Breast epithelium (tissue), 3 donors: ENCODE measurements at regions not wholly inside any gene's neighbourhood (a gene's known extent, or its start where the extent isn't known, plus 50 kb on each side); places are given as distances from the start of the nearest gene placed in this dataset.

Source experiments
- POLR2A ChIP-seq: fragments of 450-650 bp; IDR thresholded peaks from one replicate; pipeline ENCODE4 v1.6.1; 2016; ENCODE audit warnings: antibody characterized with exemption, mild to moderate bottlenecking, moderate library complexity
- POLR2AphosphoS5 ChIP-seq, 3 donors: sonication (generic); formaldehyde crosslinking; IDR thresholded peaks; one replicate each; pipeline ENCODE4 v1.6.1; 2017; ENCODE audit warnings: antibody characterized with exemption in 3 of 3
- TF ChIP-seq, protein P1 (sequence below), 3 donors: fragments of 450-650 bp; IDR thresholded peaks; one replicate each; pipeline ENCODE4 v1.5.1; 2016 to 2017; ENCODE audit warnings: antibody characterized with exemption in 3 of 3, mild to moderate bottlenecking in 3 of 3, moderate library complexity in 3 of 3

- TF ChIP-seq, protein P1, sequence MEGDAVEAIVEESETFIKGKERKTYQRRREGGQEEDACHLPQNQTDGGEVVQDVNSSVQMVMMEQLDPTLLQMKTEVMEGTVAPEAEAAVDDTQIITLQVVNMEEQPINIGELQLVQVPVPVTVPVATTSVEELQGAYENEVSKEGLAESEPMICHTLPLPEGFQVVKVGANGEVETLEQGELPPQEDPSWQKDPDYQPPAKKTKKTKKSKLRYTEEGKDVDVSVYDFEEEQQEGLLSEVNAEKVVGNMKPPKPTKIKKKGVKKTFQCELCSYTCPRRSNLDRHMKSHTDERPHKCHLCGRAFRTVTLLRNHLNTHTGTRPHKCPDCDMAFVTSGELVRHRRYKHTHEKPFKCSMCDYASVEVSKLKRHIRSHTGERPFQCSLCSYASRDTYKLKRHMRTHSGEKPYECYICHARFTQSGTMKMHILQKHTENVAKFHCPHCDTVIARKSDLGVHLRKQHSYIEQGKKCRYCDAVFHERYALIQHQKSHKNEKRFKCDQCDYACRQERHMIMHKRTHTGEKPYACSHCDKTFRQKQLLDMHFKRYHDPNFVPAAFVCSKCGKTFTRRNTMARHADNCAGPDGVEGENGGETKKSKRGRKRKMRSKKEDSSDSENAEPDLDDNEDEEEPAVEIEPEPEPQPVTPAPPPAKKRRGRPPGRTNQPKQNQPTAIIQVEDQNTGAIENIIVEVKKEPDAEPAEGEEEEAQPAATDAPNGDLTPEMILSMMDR (IDR thresholded peaks at IDR 0.05) = no peak
- TF ChIP-seq POLR2A = no peak
- TF ChIP-seq POLR2AphosphoS5 (IDR thresholded peaks at IDR 0.05) = no peak
Observed at GRCh38 chr5:62000646-62001045, 305.4 kb upstream of the KIF2A start.
